ENCODE measurements at regions not wholly inside any gene's neighbourhood (a gene's known extent, or its start where the extent isn't known, plus 50 kb on each side); places are given as distances from the start of the nearest gene placed in this dataset.
A peak's percentile ranks its signal among the peaks of the same experiment; 100 is the strongest.

DNA sequence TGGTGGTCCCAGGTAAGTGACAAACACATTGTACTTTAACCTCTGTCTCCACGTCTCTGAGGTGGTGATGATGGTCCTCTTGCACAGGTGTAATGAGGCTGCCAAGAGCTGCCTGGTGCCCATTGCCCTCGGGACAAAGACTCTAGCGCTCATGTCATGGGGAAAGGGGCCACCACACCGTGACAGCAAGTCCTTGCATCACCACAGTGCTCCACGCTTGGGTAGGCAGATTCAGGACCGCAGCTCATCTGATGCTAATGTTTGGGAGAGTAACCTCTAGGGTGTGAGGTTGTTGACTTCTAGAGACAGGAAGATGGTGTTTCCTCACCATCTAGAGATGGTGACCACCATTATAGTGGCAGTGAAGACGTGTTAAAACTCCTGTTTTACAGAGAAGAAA is 395.6 kb downstream of the ADRA2A start:
- DNase-seq (no peak), ATAC-seq (ENCODE audit: low read depth in 2 of 2) (no peak)
- Mint-ChIP-seq H3K9me3 (peaks cover 0 to 5% (median 0%) of the 10 kb centered on the region in 7 donors), H3K27me3 (peaks cover 0 to 9% (median 0%) of the 10 kb centered on the region in 3 donors), H3K4me1 (no peaks in the 10 kb centered on the region), H3K27ac (no peak overlapping the region), H3K4me3 (no peak overlapping the region), H3K36me3 (no peaks in the 10 kb centered on the region)

DNA sequence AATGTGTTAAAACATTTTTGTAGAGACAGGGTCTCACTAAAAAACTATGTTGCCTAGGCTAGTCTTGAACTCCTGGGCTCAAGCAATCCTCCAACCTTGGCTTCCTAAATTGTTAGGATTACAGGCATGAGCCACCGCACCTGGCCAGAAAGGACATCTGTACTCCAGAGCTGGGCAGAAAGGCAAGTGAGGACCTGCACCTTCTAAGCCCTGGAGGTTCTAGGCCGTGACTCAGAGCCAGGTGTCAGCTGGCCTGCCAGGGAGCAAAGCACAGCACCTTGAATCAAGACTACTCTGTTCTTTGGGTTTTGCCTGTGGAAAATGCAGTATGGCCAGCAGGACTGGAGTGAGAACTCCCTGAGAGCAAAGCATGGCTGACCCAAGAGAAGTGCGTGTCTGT is 396.5 kb downstream of the ADRA2A start:
- DNase-seq (no peak), ATAC-seq (ENCODE audit: low read depth in 2 of 2) (no peak)
- peaks cover 0 to 9% (median 0%) of the 10 kb centered on the region in 3 donors for H3K27me3 Mint-ChIP-seq
- H3K4me3 Mint-ChIP-seq, result no peak overlapping the region
- H3K4me1 Mint-ChIP-seq, result no peaks in the 10 kb centered on the region
- no peaks in the 10 kb centered on the region for H3K36me3 Mint-ChIP-seq
- peak overlapping the region in 1 of 6 donors; percentile 57 for H3K27ac Mint-ChIP-seq
- peaks cover 0 to 2% (median 0%) of the 10 kb centered on the region in 7 donors for H3K9me3 Mint-ChIP-seq

DNA sequence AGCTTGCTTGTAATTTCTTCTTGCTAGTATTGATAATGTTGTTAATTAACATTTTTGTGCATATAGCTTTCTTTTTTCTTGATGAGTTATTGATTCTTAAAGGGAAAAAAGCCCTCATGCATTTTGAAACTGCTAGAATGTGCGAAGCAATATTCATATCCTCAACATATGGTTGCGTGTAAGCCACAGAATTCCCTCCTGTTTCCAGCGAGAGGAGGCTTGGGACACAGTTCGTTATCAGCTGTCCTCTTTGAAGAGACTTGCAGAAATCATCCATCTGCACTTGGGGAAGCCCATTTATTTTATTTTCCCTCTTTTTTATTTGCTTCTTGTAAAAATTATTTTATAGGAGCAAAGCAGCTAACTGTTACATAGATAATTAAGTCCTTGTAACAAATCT is 398.0 kb downstream of the ADRA2A start:
- DNase-seq (no peak), ATAC-seq (ENCODE audit: low read depth in 2 of 2) (no peak)
- no peaks in the 10 kb centered on the region for H3K36me3 Mint-ChIP-seq
- H3K9me3 Mint-ChIP-seq, result peaks cover 0 to 2% (median 0%) of the 10 kb centered on the region in 7 donors
- no peak overlapping the region for H3K4me3 Mint-ChIP-seq
- no peaks in the 10 kb centered on the region for H3K4me1 Mint-ChIP-seq
- H3K27me3 Mint-ChIP-seq, result peaks cover 0 to 9% (median 0%) of the 10 kb centered on the region in 3 donors
- H3K27ac Mint-ChIP-seq, result no peak overlapping the region

DNA sequence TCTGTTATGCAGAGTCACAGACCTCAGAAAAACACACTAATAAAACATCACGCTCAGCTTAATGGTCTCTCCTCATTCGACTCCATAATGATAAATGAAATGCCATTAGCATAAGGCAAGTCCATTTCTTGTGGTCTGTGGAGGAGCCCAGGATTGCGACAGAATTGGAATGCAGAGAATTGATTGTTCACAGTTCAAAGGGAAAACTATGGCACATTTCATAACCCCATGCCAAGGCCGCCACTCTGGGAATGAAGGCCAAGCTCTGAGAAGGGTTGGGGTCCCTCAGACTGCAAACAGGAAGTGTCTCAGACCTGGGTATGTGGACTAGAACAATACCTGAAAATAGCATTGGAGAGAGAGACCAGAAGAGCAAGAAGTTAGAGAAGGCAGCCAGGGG is 398.9 kb downstream of the ADRA2A start:
- Mint-ChIP-seq H3K27me3 (peaks cover 0 to 9% (median 3%) of the 10 kb centered on the region in 3 donors), H3K4me3 (no peak overlapping the region), H3K36me3 (no peaks in the 10 kb centered on the region), H3K27ac (no peak overlapping the region), H3K4me1 (no peaks in the 10 kb centered on the region), H3K9me3 (peaks cover 0 to 2% (median 0%) of the 10 kb centered on the region in 7 donors)
- DNase-seq (no peak), ATAC-seq (ENCODE audit: low read depth in 2 of 2) (no peak)

DNA sequence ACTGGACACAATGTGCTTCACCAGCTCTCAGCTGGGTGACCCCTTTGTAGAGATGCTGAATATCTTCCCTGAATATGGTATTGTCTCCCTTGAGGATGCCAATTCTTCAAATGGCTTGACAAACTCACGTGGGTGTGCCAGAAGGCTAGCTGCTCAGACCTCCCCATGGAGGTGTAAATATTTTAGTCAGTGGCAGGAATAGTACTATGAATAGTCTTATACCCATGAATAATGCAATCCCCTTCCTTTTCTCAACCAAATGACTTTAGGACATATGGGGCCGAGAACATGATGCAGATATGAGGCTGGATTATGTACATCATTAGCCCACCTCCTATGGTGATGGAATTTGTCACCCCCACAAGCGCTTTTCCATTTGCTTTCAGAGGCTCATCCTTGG is 401.8 kb downstream of the ADRA2A start:
- Mint-ChIP-seq H3K4me1 (no peaks in the 10 kb centered on the region), H3K4me3 (no peak overlapping the region), H3K27ac (no peak overlapping the region), H3K36me3 (no peaks in the 10 kb centered on the region), H3K27me3 (peaks cover 0 to 3% (median 0%) of the 10 kb centered on the region in 3 donors), H3K9me3 (no peaks in the 10 kb centered on the region)
- DNase-seq (no peak), ATAC-seq (ENCODE audit: low read depth in 2 of 2) (no peak)

DNA sequence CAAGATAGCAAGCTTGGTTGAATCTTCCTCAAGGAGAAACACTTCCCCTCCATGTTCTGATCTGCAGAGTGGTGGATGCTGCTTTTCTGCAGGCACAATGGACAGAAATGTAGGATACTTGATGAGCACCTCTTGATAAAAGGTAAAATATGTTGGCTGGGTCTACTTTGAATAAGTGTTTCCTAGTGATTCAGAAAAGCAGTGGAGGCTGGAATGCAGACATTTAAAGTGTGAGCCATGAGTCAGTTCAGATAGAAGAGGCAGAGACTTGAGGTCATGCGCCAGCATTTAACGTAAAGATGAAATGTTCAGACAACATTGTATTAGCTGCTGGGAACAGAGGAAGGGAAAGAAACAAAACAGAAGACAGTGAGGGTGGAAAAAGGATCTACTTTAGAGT is 403.1 kb downstream of the ADRA2A start:
- no peak overlapping the region for H3K27ac Mint-ChIP-seq

DNA sequence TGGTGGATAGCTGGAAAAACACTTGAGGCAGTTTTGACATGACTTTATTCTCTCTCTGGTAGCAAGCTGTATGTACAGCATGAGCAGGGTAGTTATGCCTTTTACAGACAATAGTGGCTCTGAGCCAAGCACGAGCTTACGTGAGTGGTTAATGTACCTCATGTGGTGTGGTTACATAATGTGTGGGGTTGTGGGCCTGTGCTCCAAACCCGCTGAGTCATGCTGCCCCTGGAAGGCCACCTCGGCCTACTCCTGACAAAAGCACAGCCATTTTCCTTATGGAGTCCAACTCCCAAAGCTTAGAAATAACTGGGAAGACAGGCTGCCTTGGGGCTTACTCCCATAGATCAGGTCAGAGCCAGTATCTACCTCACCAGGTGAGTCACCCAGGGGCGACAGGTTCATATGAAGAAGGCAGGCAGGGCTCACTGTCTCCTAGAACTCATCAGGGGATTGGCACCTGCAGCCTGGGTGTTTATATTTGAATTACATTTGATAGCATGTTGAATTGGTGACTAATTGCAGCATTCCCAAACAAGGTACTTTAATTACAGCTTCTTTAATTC is 404.5 kb downstream of the ADRA2A start:
- Mint-ChIP-seq H3K36me3 (no peaks in the 10 kb centered on the region), H3K4me1 (no peaks in the 10 kb centered on the region), H3K27ac (no peak overlapping the region), H3K9me3 (no peaks in the 10 kb centered on the region), H3K27me3 (peaks cover 0 to 3% (median 0%) of the 10 kb centered on the region in 3 donors), H3K4me3 (no peak overlapping the region)
- DNase-seq (no peak), ATAC-seq (ENCODE audit: low read depth in 2 of 2) (no peak)

More for the DNA sequence above, 403.1 kb downstream of the ADRA2A start:
- Mint-ChIP-seq H3K4me3 (no peak overlapping the region), H3K36me3 (no peaks in the 10 kb centered on the region), H3K27me3 (peaks cover 0 to 3% (median 0%) of the 10 kb centered on the region in 3 donors), H3K9me3 (no peaks in the 10 kb centered on the region), H3K4me1 (no peaks in the 10 kb centered on the region)
- DNase-seq (no peak), ATAC-seq (ENCODE audit: low read depth in 2 of 2) (no peak)

DNA sequence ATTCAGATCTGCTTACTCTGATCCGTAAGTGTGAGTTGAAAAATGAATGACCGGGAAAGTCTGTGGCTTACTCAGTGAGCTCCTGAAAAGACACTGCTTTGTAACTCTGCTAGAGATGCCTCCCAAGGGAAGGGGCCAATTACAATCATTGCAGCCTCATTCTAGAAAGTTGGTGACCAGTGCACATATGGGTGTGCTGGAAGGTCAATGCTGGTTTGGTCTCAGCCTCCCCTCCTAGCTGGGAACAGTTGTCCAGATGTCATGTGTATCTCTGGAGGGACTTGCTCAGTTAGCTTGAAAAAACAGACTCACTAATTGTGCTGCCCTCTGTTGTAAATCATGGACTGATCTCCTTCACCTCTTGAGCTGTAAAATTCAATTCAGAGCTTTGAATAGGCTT is 405.0 kb downstream of the ADRA2A start:
- H3K36me3 Mint-ChIP-seq, result no peaks in the 10 kb centered on the region
- no peak overlapping the region for H3K27ac Mint-ChIP-seq
- peaks cover 0 to 3% (median 0%) of the 10 kb centered on the region in 3 donors for H3K27me3 Mint-ChIP-seq
- ATAC-seq (ENCODE audit: low read depth in 2 of 2), result no peak
- no peak overlapping the region for H3K4me3 Mint-ChIP-seq
- DNase-seq, result no peak
- no peaks in the 10 kb centered on the region for H3K4me1 Mint-ChIP-seq
- peaks cover 0 to 2% (median 0%) of the 10 kb centered on the region in 7 donors for H3K9me3 Mint-ChIP-seq

DNA sequence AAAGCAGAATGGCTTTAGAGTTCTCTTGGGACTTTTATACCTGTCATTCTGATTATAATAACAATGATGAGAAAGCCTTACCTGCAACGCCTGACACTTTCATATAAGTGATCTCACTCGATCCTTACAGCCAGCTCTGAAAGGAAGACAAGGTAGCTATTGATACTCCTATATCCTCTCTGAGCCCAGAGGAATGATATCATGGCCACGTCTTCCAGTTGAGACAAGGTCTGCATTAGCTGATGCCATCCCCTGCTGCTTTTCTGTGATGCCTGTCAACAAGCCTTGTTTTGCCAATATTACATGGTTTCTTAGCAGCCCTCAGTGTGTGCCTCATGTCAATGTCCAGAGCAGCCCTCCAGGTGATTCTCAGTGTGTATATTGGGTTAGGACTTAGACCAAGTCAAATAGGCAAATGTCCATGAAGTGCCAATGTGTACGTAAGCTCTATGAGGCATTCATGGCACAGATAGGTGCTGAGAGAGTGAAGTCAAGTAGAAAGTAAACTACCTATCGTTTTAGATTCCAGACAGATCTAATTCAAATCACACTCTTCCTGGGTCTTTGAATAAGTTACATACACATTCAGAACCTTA is 405.9 kb downstream of the ADRA2A start:
- DNase-seq (no peak), ATAC-seq (ENCODE audit: low read depth in 2 of 2) (no peak)
- H3K9me3 Mint-ChIP-seq, result peaks cover 3 to 5% (median 4%) of the 10 kb centered on the region in 7 donors
- H3K4me1 Mint-ChIP-seq, result no peaks in the 10 kb centered on the region
- no peak overlapping the region for H3K4me3 Mint-ChIP-seq
- no peak overlapping the region for H3K27ac Mint-ChIP-seq
- no peaks in the 10 kb centered on the region for H3K36me3 Mint-ChIP-seq
- peaks cover 0 to 3% (median 0%) of the 10 kb centered on the region in 3 donors for H3K27me3 Mint-ChIP-seq

DNA sequence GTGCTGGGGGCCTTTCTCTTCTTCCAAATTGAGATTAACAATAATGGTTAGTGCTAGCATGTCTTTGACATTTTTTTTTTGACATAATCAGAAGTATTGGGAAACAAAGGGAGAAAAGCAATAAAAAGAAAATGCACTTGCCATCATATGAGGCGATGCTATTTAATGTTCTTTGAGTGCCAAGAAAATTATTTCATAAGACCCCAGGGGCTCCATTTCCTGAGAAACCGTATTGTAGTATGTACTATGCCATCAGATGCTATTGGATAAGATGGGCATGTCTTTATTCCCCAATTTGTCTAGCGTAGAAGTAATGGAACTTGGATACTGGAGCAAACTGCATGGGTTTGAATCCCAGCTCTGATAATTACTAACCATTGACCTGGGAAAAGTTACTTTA is 408.9 kb downstream of the ADRA2A start:
- no peak for ATAC-seq (ENCODE audit: low read depth in 2 of 2)
- DNase-seq, result no peak
- peaks cover 0 to 4% of the 10 kb centered on the region in 2 donors for H3K36me3 Mint-ChIP-seq
- peaks cover 11 to 33% (median 29%) of the 10 kb centered on the region in 7 donors for H3K9me3 Mint-ChIP-seq
- no peak overlapping the region for H3K27ac Mint-ChIP-seq
- H3K27me3 Mint-ChIP-seq, result no peaks in the 10 kb centered on the region
- no peak overlapping the region for H3K4me3 Mint-ChIP-seq
- H3K4me1 Mint-ChIP-seq, result no peaks in the 10 kb centered on the region

DNA sequence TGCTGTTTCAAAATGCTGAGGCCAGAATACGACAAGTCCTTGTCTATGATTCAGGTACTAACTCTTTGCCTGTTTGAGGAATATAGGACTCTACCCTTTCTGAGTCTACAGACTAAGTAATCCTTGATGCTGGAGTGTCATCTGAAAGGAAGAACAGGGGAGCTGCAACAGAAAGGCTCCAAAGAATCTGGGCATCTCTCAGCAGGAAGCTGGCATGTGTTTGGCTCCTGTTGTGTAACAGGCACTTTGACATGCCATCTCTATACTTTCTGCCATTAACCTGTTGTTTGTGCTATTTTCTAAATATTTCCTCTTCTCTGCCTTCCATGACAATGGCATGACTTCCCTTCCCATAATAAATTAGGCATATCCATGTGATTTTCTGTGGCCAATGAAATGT is 409.5 kb downstream of the ADRA2A start:
- H3K4me3 Mint-ChIP-seq, result no peak overlapping the region
- peaks cover 17 to 39% (median 34%) of the 10 kb centered on the region in 7 donors for H3K9me3 Mint-ChIP-seq
- peaks cover 0 to 4% of the 10 kb centered on the region in 2 donors for H3K36me3 Mint-ChIP-seq
- DNase-seq, result no peak
- no peaks in the 10 kb centered on the region for H3K4me1 Mint-ChIP-seq
- H3K27me3 Mint-ChIP-seq, result no peaks in the 10 kb centered on the region
- no peak overlapping the region for H3K27ac Mint-ChIP-seq
- ATAC-seq (ENCODE audit: low read depth in 2 of 2), result no peak

DNA sequence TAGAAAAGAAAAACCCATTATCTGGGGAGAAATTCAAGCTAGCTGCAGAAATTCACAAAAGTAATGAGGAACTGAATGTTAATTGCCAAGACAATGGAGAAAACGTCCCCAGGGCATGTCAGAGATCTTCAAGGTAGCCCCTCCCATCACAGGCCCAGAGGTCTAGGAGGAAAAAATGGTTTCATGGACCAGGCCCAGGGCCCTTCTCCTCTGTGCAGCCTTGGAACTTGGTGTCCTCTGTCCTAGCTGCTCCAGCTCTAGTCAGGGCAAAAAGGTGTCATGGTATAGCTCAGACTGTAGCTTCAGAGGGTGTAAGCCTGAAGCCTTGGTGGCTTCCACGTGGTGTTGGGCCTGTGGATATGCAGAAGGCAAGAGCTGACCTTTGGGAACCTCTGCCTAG is 411.8 kb downstream of the ADRA2A start:
- peaks cover 4 to 11% of the 10 kb centered on the region in 2 donors for H3K36me3 Mint-ChIP-seq
- no peaks in the 10 kb centered on the region for H3K27me3 Mint-ChIP-seq
- ATAC-seq (ENCODE audit: low read depth in 2 of 2), result no peak
- no peaks in the 10 kb centered on the region for H3K4me1 Mint-ChIP-seq
- H3K27ac Mint-ChIP-seq, result no peak overlapping the region
- no peak for DNase-seq
- H3K4me3 Mint-ChIP-seq, result no peak overlapping the region
- H3K9me3 Mint-ChIP-seq, result peaks cover 19 to 57% (median 48%) of the 10 kb centered on the region in 7 donors

DNA sequence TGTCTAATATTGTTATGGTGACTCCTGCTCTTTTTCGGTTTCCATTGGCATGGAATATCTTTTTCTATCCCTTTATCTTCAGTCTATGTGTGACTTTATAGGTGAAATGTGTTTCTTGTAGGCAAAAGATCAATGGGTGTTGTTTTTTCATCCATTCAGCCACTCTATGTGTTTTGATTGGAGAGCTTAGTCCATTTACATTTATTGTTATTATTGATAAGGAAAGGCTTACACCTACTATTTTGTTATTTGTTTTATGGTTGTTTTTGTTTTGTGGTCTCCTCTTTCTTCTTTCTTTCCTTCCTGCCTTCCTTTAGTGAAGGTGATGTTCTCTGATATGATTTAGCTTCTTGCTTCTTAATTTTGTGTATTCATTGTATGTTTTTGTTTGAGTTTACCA is 414.3 kb downstream of the ADRA2A start:
- H3K9me3 Mint-ChIP-seq, result peaks cover 19 to 77% (median 48%) of the 10 kb centered on the region in 7 donors
- no peaks in the 10 kb centered on the region for H3K4me1 Mint-ChIP-seq
- peaks cover 0 to 1% (median under 1%) of the 10 kb centered on the region in 3 donors for H3K27me3 Mint-ChIP-seq
- H3K36me3 Mint-ChIP-seq, result peaks cover 4 to 11% of the 10 kb centered on the region in 2 donors
- peak overlapping the region in 1 of 6 donors; percentile 86 for H3K27ac Mint-ChIP-seq
- H3K4me3 Mint-ChIP-seq, result no peak overlapping the region
- DNase-seq (no peak), ATAC-seq (ENCODE audit: low read depth in 2 of 2) (no peak)

DNA sequence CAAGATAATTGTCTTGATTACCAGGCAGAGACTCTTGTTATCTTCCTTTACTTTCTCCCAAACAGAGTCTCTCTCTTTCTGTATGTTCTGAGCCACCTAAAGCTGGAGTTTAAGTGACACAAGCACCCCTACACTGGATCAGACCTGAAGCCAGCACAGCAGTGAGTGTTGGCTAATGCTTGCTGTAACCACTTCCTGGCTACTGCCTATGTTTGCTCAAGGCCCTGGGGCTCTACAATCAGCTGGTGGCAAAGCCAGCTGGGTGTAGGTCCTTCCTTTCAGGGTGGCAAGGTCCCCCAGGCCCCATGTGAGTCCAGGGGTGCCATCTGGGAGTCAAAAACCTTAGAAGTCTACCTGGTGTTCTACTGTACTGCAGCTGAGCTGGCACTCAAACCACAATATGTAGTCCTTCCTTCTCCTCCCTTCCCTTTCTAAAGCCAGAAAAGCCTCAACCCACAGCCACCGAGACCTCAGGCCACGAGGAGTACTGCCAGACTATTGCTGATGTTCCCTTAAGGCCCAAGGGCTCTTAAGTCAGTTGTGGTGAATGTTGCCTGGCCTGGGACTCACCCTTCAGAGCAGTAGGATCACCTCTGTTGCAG is 416.3 kb downstream of the ADRA2A start:
- ATAC-seq (ENCODE audit: low read depth in 2 of 2), result no peak
- Mint-ChIP-seq H3K4me1 (no peaks in the 10 kb centered on the region), H3K4me3 (no peak overlapping the region), H3K9me3 (peaks cover 11 to 68% (median 40%) of the 10 kb centered on the region in 7 donors), H3K36me3 (peaks cover 4 to 11% of the 10 kb centered on the region in 2 donors), H3K27me3 (peaks cover 5 to 8% (median 6%) of the 10 kb centered on the region in 3 donors), H3K27ac (no peak overlapping the region)
- no peak for DNase-seq
